ENCODE measurements at regions not wholly inside any gene's neighbourhood (a gene's known extent, or its start where the extent isn't known, plus 50 kb on each side); places are given as distances from the start of the nearest gene placed in this dataset.

GRCh38 chr2:206845877-206846276 is 80.5 kb downstream of the FASTKD2 start:
- DNase-seq, result no peak

GRCh38 chr2:206846331-206846730 is 80.9 kb downstream of the FASTKD2 start:
- no peak for DNase-seq

- DNase-seq, result peak; percentile 10
These were observed 81.8 kb downstream of the FASTKD2 start for GRCh38 chr2:206846981-206847834.

GRCh38 chr2:206850369-206850768 is 85.0 kb downstream of the FASTKD2 start:
- DNase-seq, result no peak

GRCh38 chr2:206851521-206851920 is 86.1 kb downstream of the FASTKD2 start:
- DNase-seq, result no peak

GRCh38 chr2:206853915-206854314 is 85.4 kb upstream of the CPO start:
- no peak for DNase-seq

GRCh38 chr2:206855585-206856433 is 83.5 kb upstream of the CPO start:
- no peak for DNase-seq

- DNase-seq, result no peak
These were observed 82.8 kb upstream of the CPO start for GRCh38 chr2:206856513-206856912.

GRCh38 chr2:206858687-206859329 is 80.5 kb upstream of the CPO start:
- no peak for DNase-seq

- no peak for DNase-seq
These were observed 80.0 kb upstream of the CPO start for GRCh38 chr2:206859330-206859739.

- DNase-seq, result no peak
These were observed 76.1 kb upstream of the CPO start for GRCh38 chr2:206863196-206863595.

GRCh38 chr2:206863716-206864115 is 75.6 kb upstream of the CPO start:
- DNase-seq, result no peak

GRCh38 chr2:206867006-206867405 is 72.3 kb upstream of the CPO start:
- DNase-seq, result no peak

GRCh38 chr2:206869824-206870495 is 69.4 kb upstream of the CPO start:
- no peak for DNase-seq

- no peak for DNase-seq
These were observed 65.9 kb upstream of the CPO start for GRCh38 chr2:206873423-206873822.

- no peak for DNase-seq
These were observed 63.6 kb upstream of the CPO start for GRCh38 chr2:206875701-206876100.

- DNase-seq, result no peak
These were observed 63.0 kb upstream of the CPO start for GRCh38 chr2:206876216-206876860.

GRCh38 chr2:206881708-206882410 is 57.5 kb upstream of the CPO start:
- DNase-seq, result no peak

GRCh38 chr2:206886696-206887095 is 52.6 kb upstream of the CPO start:
- no peak for DNase-seq

GRCh38 chr2:206887745-206888144 is 51.6 kb upstream of the CPO start:
- DNase-seq, result no peak

Data from occipital lobe (tissue), 1 donor.